Activated T-cell treated with anti-CD3 and anti-CD28 coated beads, Interleukin-2, amount 50 U/mL, for 72 hours (primary cell): ENCODE measurements at regions not wholly inside any gene's neighbourhood (a gene's known extent, or its start where the extent isn't known, plus 50 kb on each side); places are given as distances from the start of the nearest gene placed in this dataset.
"Not testable (repeated sequence)": the region's sequence is repeated elsewhere in the genome, so short reads cannot be mapped to it uniquely, and the experiment has no call there.

Source experiments
- ATAC-seq, 2 donors: fragments of 150-1000 bp; cut with Tn5 transposase; replicated peaks in 1 of 2; 2 replicates each; pipeline ENCODE4 v1.10.0; 2021; ENCODE audit warnings: moderate library complexity in 2 of 2, mild to moderate bottlenecking in 1 of 2
- DNase-seq, 2 donors: peaks; one replicate each; pipeline ENCODE4 v3.0.0; 2021 to 2022; ENCODE audit warnings: mixed read lengths in 1 of 2
- H3K27ac Mint-ChIP-seq: one replicate; pipeline ENCODE4 v1.8.0; 2022; ENCODE audit warnings: mild to moderate bottlenecking, moderate library complexity, mixed read lengths
- H3K27me3 Mint-ChIP-seq: one replicate; pipeline ENCODE4 v1.8.0; 2022; ENCODE audit warnings: low read depth, mixed read lengths
- H3K36me3 Mint-ChIP-seq, 2 donors: one replicate each; pipeline ENCODE4 v1.8.0; 2022; ENCODE audit warnings: mixed read lengths in 2 of 2, mild to moderate bottlenecking in 1 of 2; ENCODE audit not compliant: insufficient read depth in 2 of 2
- H3K4me1 Mint-ChIP-seq: one replicate; pipeline ENCODE4 v1.8.0; 2022; ENCODE audit warnings: low read depth, mixed read lengths
- H3K4me3 Mint-ChIP-seq, 2 donors: one replicate each; pipeline ENCODE4 v1.8.0; 2022; ENCODE audit warnings: mild to moderate bottlenecking in 2 of 2, mixed read lengths in 2 of 2, moderate library complexity in 2 of 2
- H3K9me3 Mint-ChIP-seq, 2 donors: one replicate each; pipeline ENCODE4 v1.8.0; 2022; ENCODE audit warnings: mixed read lengths in 2 of 2

DNA sequence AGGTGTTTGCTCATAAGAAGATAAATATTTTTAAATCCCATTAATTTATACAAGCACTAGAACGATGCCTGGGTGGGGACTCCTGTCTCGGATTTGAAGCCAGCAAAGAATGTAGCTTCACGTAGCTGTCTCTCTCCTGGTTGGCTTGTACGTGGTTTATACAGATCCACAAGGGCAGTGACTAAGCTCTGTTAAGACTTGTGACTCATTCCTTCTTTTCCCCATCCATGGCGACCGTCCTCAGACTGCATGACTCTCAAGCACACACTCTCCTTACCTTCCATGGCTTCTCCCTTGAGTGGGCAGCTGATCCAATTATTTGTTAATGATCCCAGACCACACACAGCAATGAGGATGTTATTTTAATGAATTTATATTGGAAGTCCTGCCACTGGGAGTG lies 679.7 kb upstream of the SOX9 start:
- no peaks in the 10 kb centered on the region for H3K36me3 Mint-ChIP-seq
- no peak for DNase-seq
- H3K4me3 Mint-ChIP-seq, result no peak overlapping the region
- ATAC-seq, result no peak
- H3K27ac Mint-ChIP-seq, result no peak overlapping the region
- H3K4me1 Mint-ChIP-seq, result no peaks in the 10 kb centered on the region
- H3K9me3 Mint-ChIP-seq, result peaks cover 2 to 3% of the 10 kb centered on the region in 2 donors
- no peaks in the 10 kb centered on the region for H3K27me3 Mint-ChIP-seq

DNA sequence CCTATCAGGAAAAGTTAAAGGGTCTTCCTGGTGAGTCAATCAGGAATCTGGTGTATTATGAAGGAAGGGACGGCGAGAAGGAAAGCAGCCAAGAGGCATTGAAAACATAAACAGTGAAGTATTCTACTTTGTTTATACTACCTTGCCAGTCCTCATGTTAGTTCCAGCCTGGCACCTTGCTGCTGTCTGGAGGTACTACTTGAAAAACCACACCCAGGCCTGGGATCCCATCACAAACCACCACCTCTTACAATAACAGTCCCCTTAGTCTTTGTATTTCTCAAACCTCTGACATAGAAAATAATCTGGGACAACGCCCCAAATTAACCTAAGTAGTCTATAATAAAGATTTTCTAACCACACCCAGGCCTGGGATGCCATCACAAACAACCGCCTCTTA lies 676.7 kb upstream of the SOX9 start:
- H3K9me3 Mint-ChIP-seq, result peaks cover 3 to 8% of the 10 kb centered on the region in 2 donors
- no peak for DNase-seq
- no peaks in the 10 kb centered on the region for H3K36me3 Mint-ChIP-seq
- no peaks in the 10 kb centered on the region for H3K27me3 Mint-ChIP-seq
- no peak overlapping the region for H3K27ac Mint-ChIP-seq
- no peak for ATAC-seq
- H3K4me3 Mint-ChIP-seq, result no peak overlapping the region
- no peaks in the 10 kb centered on the region for H3K4me1 Mint-ChIP-seq

GRCh38 chr17:71446645-71447437 lies 674.0 kb upstream of the SOX9 start:
- no peak overlapping the region for H3K27ac Mint-ChIP-seq
- no peaks in the 10 kb centered on the region for H3K4me1 Mint-ChIP-seq
- ATAC-seq (no peak), DNase-seq (no peak)
- H3K9me3 Mint-ChIP-seq, result peaks cover 0 to 6% of the 10 kb centered on the region in 2 donors
- H3K4me3 Mint-ChIP-seq, result no peak overlapping the region
- no peaks in the 10 kb centered on the region for H3K36me3 Mint-ChIP-seq
- H3K27me3 Mint-ChIP-seq, result no peaks in the 10 kb centered on the region

- no peak overlapping the region for H3K4me3 Mint-ChIP-seq
- H3K27me3 Mint-ChIP-seq, result no peaks in the 10 kb centered on the region
- ATAC-seq (no peak), DNase-seq (no peak)
- H3K36me3 Mint-ChIP-seq, result no peaks in the 10 kb centered on the region
- H3K27ac Mint-ChIP-seq, result no peak overlapping the region
- H3K9me3 Mint-ChIP-seq, result peaks cover 0 to 6% of the 10 kb centered on the region in 2 donors
- no peaks in the 10 kb centered on the region for H3K4me1 Mint-ChIP-seq
Observed at GRCh38 chr17:71447644-71448043, 673.2 kb upstream of the SOX9 start.

DNA sequence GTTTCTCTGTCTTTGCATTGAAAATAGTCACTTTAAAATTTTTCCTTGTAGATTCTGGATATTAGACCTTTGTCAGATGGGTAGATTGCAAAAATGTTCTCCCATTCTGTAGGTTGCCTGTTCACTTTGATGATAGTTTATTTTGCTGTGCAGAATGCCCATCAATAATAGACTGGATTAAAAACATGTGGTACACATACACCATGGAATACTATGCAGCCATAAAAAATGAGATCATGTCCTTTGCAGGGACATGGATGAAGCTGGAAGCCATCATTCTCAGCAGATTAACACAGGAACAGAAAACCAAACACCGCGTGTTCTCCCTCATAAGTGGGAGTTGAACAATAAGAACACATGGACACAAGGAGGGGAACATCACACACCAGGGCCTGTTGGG lies 670.2 kb upstream of the SOX9 start:
- ATAC-seq, H3K27me3 Mint-ChIP-seq, H3K27ac Mint-ChIP-seq, DNase-seq, H3K9me3 Mint-ChIP-seq, H3K4me3 Mint-ChIP-seq, H3K4me1 Mint-ChIP-seq, H3K36me3 Mint-ChIP-seq: not testable (repeated sequence)

DNA sequence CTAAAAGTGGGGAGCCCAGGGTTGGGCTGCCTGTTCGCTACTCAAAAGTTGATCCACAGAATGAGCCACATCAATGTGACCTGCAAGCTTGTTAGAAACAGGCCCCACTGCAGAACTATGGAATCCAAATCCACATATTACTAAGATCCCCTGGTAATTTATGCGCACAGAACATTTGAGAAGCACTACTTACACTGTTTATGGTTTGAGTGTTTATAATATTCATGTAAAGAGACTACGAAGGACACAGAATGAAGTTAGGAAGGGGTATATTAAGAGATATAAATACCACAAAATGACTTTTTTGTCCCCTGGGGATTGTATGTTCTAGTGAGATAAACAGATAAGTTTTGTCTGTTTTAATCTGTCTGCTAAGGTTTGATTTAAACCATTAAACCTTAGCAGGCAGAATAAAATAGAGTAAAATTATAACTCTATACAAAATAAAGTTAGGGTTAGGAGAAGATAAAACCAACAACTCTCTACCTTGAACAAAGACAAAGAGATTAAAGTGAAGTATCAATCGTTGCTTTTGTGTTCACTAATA lies 666.9 kb upstream of the SOX9 start:
- Mint-ChIP-seq H3K4me1 (no peaks in the 10 kb centered on the region), H3K4me3 (no peak overlapping the region), H3K36me3 (no peaks in the 10 kb centered on the region), H3K27ac (no peak overlapping the region), H3K27me3 (no peaks in the 10 kb centered on the region), H3K9me3 (no peaks in the 10 kb centered on the region)
- DNase-seq (no peak), ATAC-seq (no peak)

DNA sequence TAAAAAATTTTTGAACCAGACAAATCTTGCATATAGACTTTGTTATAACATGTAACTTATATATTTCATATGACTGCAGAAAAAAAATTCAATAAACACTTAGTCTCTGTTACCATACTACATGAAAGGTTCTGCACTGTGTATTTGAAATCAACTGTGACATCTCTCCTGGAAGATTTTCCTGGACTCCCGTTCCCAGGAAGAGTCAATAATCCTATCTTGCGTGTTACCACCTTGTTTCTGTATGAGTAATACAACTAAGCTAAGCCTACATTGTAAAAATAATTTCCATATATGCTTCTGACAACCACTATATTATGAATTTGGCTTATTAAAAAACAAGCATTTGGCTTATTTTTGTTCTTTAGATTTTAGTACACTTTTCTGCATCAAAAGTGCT lies 665.6 kb upstream of the SOX9 start:
- ATAC-seq (no peak), DNase-seq (no peak)
- Mint-ChIP-seq H3K4me3 (no peak overlapping the region), H3K36me3 (no peaks in the 10 kb centered on the region), H3K27ac (no peak overlapping the region), H3K27me3 (no peaks in the 10 kb centered on the region), H3K9me3 (peaks cover 0 to 2% of the 10 kb centered on the region in 2 donors), H3K4me1 (no peaks in the 10 kb centered on the region)

DNA sequence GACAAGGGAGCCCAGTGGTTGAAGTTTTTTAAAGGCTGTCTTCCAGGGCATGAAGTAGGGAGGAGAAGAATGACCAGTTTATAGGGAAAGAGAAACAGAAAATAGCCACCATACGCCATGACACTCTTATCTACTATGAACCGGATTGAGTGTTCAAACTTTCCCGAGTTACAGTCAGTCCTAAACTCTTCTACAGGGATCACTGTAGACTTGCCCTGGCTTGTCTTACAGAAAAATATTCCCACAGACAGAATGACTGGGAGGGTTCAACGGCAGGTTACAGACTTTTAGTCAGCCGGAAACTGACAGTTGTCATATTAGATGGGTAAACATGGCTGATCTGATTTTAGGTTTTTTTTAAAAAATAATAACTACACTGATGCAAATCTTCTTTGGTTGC lies 662.5 kb upstream of the SOX9 start:
- ATAC-seq (no peak), DNase-seq (no peak)
- peaks cover 0 to 3% of the 10 kb centered on the region in 2 donors for H3K9me3 Mint-ChIP-seq
- H3K4me3 Mint-ChIP-seq, result no peak overlapping the region
- no peaks in the 10 kb centered on the region for H3K27me3 Mint-ChIP-seq
- no peaks in the 10 kb centered on the region for H3K4me1 Mint-ChIP-seq
- H3K27ac Mint-ChIP-seq, result no peak overlapping the region
- no peaks in the 10 kb centered on the region for H3K36me3 Mint-ChIP-seq

GRCh38 chr17:71460943-71461342 lies 659.9 kb upstream of the SOX9 start:
- H3K4me3 Mint-ChIP-seq, result no peak overlapping the region
- no peaks in the 10 kb centered on the region for H3K4me1 Mint-ChIP-seq
- no peaks in the 10 kb centered on the region for H3K27me3 Mint-ChIP-seq
- DNase-seq (no peak), ATAC-seq (no peak)
- peaks cover 0 to 6% of the 10 kb centered on the region in 2 donors for H3K9me3 Mint-ChIP-seq
- H3K27ac Mint-ChIP-seq, result no peak overlapping the region
- no peaks in the 10 kb centered on the region for H3K36me3 Mint-ChIP-seq

- Mint-ChIP-seq H3K9me3 (peaks cover 2 to 6% of the 10 kb centered on the region in 2 donors), H3K27ac (no peak overlapping the region), H3K4me1 (no peaks in the 10 kb centered on the region)
Observed at GRCh38 chr17:71461498-71462169, 659.2 kb upstream of the SOX9 start.

GRCh38 chr17:71464241-71464640 lies 656.6 kb upstream of the SOX9 start:
- DNase-seq (no peak), ATAC-seq (no peak)
- peaks cover 4 to 6% of the 10 kb centered on the region in 2 donors for H3K9me3 Mint-ChIP-seq
- H3K27me3 Mint-ChIP-seq, result no peaks in the 10 kb centered on the region
- no peak overlapping the region for H3K4me3 Mint-ChIP-seq
- H3K36me3 Mint-ChIP-seq, result no peaks in the 10 kb centered on the region
- H3K4me1 Mint-ChIP-seq, result no peaks in the 10 kb centered on the region
- no peak overlapping the region for H3K27ac Mint-ChIP-seq

More at GRCh38 chr17:71461498-71462169, 659.2 kb upstream of the SOX9 start:
- H3K36me3 Mint-ChIP-seq, result no peaks in the 10 kb centered on the region
- DNase-seq (no peak), ATAC-seq (no peak)
- H3K4me3 Mint-ChIP-seq, result no peak overlapping the region
- no peaks in the 10 kb centered on the region for H3K27me3 Mint-ChIP-seq

- Mint-ChIP-seq H3K4me3 (no peak overlapping the region), H3K27ac (no peak overlapping the region), H3K4me1 (no peaks in the 10 kb centered on the region), H3K27me3 (no peaks in the 10 kb centered on the region), H3K36me3 (no peaks in the 10 kb centered on the region), H3K9me3 (peaks cover 4% of the 10 kb centered on the region in 2 donors)
- ATAC-seq, result no peak
- DNase-seq, result no peak
Observed at GRCh38 chr17:71464751-71465150, 656.1 kb upstream of the SOX9 start.

DNA sequence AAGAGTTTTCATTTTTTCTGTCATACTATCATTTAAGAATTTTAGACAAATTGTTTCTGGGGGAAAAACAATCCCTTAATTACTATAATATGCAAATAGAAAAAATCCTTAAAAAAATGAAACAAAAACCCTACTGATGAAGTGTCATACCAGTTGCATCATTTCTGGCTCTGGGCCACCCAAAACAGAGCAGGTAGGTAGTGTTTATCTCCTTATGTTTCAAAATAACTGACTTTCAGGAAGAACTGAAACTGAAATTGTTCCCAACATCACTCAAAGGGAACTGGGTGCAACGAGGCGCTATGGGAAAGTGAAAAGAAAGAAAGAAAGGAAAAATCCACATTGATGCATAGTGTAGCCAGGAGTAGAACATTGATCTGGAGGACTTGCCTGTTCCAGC lies 653.1 kb upstream of the SOX9 start:
- Mint-ChIP-seq H3K4me1 (no peaks in the 10 kb centered on the region), H3K27me3 (no peaks in the 10 kb centered on the region), H3K9me3 (peaks cover 3 to 4% of the 10 kb centered on the region in 2 donors), H3K27ac (no peak overlapping the region), H3K36me3 (no peaks in the 10 kb centered on the region), H3K4me3 (no peak overlapping the region)
- DNase-seq (no peak), ATAC-seq (no peak)
